C1 segment of cervical spinal cord (tissue), 14 donors: ENCODE measurements at regions not wholly inside any gene's neighbourhood (a gene's known extent, or its start where the extent isn't known, plus 50 kb on each side); places are given as distances from the start of the nearest gene placed in this dataset.

ENCODE experiments used
- DNase-seq, 14 donors: peaks; one replicate each; lab custom pipeline; 2025; lab: John Stamatoyannopoulos, UW

DNA sequence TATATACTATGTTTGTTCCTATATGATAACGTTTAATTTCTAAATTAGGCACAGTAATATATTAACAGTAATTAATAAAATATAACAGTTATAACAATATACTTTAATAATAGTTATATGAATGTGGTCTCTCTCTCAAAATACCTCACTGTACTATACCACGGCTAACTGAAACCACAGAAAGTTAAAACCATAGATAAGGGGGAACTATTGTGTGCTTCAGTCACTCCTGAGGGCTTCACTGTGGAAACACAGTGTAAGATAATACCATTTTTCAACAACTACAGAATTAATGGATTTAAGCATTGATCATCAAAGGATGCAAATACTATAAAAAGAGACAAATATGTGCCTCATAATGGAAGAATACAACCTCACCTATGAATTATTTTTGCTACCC lies 266.4 kb upstream of the RGS6 start:
- no peak for DNase-seq

DNA sequence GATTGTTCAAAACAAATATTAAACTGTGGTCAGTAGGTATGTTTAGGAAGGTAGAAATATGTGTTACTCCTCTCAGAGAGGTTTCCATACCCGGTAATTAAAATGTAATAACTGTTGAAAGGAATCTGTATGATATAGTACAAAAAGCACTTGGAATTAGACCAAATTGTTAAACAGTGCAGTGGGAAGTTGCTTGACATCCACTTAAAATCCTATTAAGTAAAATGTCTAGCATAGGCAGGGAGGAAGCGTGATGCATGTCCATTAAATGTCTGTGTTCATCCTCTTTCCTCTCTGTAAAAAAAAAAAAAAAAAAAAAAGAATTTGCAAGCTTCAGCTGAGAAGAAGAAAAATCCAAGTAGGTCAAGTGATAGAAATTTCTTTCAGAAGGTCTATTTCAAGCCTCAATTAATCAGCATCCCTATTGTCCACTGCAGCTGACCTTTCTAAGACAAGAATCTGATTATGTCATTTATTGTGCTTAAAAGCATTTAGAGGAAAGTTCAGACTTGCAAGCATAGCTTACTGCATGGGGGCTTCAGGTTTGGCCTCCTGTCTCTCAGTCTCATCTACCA lies 265.6 kb upstream of the RGS6 start:
- no peak for DNase-seq

DNA sequence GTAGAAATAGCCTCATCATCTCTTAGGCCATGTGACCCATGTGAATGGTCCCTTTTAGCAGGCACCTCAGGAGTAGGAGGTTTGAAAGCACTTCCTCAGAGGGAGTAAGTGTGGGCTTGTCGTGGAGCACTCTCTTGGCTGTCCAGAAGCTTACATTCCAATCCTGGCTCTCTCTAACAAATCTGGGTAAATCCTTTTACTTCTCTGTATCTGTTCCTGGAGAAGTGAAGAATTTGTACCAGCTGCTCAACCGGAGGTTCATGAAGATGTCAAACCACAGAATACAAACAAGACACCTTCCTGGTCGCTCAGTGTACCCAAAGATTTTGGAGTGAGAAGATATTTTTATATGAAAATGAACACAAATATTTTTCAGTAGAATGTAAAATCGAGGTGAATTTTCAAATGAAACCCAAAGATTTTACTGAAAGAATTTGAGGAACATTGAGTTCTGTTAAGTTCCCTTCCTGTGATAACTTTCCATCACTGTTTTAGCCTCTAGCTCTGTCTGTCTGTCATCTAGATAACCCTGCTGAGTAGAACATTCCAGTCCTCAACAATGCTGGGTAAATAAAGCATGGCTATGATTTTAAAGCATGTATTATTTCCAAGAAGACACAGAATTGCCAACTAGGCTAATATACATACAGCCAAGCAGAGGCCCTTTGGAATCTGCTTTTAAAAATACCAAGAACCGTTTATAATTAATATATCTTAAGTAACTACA lies 263.9 kb upstream of the RGS6 start:
- no peak for DNase-seq

DNA sequence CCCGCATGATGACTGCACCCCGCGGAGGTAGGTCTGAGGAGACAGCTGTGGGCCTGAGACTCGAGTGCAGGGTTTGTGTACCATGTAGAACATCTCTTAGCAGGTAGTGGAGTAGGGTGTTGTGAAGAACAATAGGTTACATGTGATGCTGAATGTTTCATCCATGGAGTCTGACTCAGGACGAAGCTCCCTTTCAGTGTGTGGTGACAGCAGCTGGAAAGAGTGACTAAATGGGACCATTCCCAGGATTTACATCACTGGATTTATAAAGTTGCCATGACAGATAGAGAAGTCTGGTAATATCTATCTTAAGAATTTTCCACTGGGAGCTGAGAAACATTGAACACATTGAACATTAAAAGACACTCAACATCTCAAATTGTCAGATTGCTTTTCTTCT lies 259.6 kb upstream of the RGS6 start:
- no peak for DNase-seq

DNA sequence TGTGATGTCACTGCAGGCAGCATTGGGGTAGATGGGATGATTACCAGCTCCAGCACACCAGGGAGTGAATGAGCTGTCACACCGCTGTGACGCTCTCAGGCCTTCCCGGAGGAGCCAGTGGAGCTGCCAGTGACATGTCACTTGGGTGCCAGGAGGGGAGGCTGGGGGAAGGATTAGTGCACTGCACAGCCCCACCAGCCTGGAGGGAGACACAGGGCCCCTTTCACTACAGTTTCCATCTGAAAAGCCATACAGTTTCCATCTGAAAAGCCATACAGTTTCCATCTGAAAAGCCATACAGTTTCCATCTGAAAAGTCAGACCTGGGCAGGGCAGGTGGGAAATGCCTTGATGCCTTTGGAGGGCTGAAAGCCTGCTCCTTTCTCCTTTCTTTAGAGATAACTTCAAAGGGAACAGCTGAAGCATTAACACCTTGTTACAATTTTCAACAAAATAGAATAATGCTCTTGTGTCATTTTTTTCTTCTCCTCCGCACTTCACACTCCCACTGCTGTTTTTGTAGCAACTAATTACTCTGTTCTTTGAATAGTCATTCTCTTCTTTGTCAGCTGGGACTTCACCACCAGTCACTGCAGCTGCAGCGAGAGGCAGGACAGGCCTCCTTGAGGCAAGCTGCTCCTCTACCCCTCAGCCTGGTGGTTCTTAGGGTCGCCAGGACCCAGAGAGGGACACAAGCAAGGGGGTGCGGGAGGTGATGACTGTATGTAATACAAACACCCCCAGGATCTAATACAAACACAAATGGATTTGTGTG lies 256.9 kb upstream of the RGS6 start:
- peak in 5 of 14 donors; percentile 10 to 80 (median 16) for DNase-seq

DNA sequence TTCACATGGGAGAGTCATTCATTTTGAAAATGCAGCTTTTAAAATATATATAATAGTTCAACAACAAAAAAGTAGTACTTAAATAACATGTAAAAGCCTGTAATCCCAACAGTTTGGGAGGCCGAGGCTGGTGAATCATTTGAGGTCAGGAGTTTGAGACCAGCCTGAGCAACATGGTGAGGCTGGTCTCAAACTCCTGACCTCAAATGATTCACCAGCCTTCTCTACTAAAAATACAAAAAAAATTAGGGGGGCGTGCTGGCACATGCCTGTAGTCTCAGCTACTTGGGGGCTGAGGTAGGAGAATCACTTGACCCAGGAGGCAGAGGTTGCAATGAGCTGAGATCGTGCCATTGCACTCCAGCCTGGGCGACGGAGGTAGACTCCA lies 256.3 kb upstream of the RGS6 start:
- DNase-seq: no peak

DNA sequence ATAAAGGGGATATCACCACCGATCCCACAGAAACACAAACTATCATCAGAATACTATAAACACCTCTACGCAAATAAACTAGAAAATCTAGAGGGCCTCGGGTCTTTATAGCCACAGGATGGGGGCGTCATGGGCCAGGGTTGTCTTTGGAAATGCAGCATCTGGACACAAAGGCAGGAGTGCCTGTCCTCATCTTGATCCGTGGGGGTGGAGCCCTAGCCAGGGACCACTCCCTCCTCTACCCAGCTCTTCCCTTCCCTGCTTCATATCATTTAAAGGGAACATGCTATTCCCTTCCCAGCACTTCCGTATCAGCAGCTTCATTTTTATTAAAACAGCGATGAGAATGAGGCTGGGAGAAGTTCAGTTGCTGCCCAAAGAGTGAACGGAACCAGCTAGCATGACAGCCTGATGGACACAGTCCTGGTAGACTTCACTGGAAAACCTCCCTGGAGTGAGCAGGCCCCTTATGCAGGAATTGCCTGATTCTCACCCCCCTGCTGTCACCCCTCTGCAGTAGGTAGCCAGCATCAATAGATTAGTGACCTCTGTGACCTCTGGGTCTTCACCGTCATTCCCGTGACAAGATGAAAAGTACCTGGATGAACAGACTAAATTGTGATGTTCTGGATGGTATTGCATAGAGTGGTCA lies 251.4 kb upstream of the RGS6 start:
- no peak for DNase-seq

DNA sequence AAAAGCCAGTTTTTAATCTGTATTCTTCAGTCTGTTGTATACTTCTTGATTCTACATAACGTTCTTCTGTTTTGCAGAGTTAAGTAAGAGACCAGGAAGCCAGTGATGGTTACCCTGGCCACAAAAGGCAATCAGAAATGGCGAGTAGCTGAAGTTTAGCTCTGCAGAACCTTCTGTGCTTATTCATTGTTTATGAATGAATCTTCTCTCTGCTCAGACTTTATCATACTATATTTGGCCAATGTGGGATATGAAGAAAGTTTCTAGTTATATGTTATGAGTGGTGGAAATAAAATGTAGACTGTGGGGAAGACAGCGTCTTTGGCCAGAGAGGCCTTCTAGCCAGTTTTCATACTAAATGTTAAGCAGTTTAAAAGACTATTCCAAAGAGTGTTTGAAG lies 249.9 kb upstream of the RGS6 start:
- no peak for DNase-seq

DNA sequence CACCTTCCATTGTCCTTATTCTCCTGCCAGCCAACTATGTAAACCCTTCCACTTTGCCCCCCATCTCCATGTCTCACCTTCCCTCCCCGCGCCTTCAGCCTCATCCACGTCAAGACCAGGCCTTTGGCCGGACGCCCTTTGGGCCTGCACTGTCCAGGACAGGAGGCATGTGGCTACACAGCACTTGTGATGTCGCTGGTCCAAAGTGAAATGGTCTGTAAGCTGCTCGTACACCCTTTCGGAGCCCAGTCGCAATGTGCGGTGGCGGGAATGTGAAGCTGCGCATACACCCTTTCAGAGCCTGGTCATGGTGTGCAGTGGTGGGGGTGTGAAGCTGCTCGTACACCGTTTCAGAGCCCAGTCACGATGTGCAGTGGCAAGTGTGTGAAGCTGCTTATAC lies 247.9 kb upstream of the RGS6 start:
- no peak for DNase-seq

DNA sequence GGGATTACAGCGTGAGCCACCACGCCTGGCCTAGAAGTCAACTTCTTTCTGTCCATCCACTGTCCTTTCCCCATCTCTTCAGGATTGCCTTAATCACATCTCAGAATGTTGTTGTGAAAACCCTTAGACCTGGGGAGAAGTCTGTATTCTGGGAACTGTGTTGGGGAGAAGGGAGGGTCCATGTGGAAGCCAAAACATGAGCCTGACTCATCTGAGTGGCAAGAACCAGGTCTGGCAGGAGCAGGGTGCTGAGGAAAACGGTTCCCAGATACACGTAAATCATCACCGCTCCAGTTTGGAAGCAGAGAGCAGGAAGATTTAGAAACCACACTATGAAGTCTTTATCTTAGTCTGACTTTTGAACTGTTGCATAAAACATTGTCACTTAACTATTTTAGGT lies 245.6 kb upstream of the RGS6 start:
- peak in 1 of 14 donors; percentile 37 for DNase-seq

DNA sequence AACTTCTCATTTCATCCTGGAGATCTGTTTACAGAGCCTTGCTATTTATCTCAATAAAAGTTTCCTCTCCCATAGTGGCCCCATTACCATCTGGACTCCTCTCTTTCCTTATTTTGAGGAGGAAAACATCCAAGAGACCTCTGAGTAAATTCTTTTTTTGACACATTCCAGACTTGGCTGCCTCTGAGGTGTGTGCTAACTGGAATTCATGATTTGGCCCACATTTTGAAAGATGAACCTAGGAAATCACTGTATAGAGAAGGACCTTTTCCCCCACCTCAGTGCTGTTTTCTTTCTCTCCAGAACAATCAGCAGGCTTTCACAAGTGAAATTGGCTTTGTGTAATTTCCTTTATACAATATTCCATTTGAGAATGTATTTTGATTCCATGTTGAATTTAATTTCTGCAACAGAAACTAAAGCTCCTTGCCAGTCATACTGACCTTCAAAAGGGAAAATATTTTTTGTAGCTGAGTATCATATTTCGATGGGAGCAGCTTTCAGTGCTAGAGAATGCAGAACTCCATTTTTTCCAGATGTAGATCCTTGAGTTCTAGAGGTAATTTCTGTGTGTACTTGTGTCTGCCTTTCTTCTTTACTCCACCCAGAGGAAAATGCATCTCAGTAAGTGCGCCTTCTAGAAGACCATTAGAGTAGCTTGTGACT lies 244.9 kb upstream of the RGS6 start:
- no peak for DNase-seq

DNA sequence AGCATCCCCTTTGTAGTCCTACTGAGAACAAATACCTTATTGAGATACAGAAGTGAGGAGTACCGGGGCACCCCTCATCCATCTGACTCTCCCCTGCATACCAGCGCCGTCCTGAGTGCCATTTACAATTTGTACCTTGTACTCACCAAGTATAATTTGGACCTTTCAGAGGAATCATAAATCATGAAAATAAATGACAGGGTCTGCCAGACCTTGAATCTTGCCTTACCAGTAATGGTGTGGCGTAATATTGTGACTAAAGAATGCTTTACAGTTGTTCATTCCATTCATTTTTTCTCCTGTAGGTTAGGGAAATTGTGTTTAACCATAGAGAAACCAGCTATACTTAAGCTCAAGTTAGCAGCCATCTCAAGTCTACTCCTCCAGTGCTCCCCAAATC lies 243.7 kb upstream of the RGS6 start:
- no peak for DNase-seq

DNA sequence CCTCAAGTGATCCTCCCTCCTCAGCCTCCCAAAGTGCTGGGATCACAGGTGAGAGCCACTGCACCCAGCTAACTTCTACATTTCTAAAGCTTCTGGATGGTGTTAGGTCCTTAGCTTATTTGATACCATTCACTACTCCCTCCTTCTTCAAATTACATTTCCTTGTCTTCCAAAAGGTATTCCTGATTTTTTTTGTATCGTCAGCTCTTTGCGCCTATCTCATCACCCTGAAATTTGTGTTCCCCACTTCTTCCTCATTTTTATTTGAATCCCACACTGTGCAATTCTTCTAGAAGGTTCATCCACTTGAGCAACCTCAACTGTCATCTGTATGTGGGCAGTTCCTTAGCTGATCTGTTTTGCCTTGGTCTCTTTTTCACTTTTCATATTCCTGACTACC lies 241.8 kb upstream of the RGS6 start:
- DNase-seq: no peak

DNA sequence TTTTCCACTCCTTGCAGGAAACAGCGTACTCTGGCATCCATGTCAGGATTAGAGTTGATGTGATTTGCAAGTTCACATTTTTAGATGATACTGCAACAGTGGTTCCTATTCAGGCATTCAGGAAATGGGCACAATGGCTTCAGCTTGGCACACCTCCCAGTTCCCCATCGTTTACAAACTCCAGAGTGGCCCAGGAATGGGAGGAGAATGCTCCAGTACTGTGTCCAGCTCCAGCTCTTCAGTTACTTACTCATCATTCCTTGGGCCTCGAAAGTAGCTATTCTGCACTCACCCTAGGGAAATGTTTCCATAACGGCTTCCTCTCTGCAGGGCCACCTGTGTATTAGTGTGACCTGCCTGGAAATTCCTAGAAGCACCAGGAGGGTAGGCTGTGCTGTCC lies 239.7 kb upstream of the RGS6 start:
- peak in 10 of 14 donors; percentile 6 to 69 (median 34) for DNase-seq

DNA sequence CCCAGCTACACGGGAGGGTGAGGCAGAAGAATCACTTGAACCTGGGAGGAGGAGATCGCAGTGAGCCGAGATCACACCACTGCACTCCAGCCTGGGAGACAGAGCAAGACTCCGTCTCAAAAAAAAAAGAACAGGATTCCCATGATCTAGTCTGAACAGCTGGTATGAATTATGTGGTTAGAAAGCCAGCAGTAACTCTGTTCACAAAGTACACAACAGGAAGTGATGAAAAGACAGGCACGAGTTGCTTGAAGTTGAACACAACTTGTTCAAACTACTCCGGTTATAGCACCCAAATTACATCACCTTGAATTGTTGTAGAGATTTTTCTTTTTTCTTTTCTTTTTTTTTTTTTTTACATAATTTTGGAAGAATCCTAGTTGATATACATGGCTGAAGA lies 238.8 kb upstream of the RGS6 start:
- DNase-seq: no peak

DNA sequence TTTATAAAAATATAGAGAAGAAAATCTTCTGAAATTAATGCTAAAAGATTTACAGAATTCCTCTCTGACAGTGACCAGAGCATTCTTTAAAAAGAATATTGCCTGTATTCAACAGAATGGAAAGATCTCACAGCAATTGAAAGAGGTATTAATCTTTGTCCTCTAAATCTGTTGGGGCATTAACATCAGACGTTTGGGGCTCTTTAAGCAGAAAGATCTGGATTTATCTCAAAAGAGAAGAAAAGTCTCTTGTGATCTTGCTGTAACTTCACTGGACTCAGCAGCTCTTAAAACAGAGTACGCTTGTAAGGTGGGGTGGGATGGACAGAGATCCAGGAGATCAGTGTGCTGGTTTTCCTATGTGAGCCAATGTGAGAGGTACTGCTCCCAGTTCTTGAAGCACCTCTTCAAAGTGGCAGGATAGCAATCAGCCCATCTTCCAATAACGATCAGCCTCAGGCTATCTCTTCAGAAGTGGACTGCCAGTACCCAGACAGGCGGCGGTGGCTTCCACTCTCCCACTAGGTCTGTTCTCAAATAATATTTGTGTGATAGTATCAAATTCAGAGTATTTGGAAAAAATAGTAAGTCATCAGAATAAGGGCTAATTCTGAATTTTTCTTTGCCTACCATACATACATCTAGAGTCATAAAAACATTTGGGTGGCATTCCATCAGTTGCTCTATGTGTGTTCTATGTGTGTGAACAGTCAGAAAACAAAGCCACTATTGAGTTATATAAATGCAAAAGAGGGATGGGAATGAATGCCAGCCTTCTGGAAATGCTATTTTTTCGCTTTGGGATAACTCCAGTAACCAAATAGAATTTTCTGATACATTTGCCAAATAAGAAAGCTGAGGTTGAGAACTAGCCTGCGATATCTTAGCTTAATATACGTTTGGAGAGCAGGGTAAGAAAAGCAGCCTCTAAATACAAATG lies 237.4 kb upstream of the RGS6 start:
- no peak for DNase-seq

DNA sequence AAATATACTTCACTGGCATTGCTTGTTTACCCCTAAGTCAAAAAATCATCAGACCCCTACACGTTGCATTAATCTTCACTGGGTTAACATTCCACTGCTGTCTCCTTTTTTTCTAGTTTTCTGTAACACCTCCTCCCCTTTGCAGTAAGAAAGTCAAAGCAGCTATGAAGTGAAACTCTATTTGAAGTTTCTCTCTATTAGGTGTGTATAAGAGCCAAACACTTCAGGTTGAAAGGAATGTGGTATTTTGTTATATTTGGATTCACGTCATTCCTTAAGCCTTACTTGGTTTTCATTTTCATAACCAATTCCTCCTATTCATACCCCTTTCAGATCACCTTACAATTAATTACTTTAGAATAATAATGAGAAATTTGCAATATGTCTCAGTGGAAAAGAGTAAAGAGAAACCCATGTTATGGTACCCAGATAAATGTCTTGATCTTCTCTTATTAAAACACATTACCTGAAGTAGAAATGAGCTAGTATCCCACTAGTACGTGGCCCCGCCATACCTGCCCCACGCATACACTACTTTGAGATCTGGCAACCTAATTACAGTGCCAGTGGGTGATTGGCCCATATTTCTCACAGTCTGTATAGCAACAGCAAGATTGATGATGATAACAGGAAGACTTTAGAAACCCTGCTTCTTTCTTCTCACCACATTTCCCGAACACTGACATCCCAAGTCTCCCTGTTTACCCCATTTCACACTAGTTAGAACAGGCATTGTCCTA lies 236.4 kb upstream of the RGS6 start:
- no peak for DNase-seq

DNA sequence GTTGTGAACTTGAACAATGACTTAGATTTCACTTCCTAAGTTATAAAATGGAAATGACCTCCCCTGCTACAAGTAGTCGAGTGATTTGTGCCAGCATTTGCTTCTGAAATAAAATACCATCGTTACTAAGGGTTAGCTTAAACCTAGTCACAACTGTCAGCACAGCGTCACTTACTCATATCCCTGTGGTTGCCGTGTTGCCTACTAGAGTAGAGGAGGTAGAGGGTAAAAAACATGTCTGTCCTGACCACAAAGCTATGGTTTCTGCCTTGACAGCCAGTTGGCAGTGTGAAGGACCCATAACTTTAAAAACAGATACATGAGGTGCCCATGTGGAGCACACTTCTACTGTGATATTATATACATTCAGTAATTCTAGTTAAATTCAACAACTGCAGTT lies 234.2 kb upstream of the RGS6 start:
- no peak for DNase-seq

DNA sequence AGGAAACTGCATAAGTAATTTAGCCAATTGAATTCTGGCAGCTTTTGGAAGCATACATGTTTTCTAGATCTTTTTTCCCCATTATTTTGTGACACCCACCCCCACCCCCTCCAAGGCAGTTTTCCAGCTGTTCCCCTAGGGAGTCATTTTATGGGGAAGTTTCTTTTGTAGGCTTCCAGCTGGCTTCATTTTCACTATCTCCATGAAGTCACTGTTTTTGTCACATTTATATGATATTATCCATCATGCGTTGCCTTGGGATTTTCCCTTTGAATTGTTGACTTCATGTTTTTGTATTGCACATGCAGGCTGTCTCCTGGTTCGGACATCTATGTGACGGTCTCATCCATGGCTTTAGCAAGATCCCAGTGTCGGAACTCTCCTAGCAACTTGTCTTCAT lies 233.6 kb upstream of the RGS6 start:
- no peak for DNase-seq

DNA sequence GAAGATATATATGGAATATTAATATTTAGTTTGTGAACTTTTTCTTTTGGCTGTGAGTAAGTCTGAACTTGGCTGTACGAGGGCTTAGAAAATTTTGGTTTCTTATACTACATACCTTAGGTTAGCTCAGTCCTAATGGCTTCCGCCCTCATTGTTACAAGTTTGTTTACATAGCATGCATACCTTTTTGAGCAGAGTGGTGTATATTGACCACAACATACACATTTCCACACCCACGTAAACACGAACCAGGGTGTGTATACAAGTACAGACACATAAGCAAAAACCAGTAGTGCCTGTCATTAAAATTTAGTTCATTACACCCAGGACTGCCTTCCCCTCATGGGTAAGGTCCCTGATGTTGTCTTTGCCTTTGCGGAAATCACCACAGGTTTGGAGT lies 230.2 kb upstream of the RGS6 start:
- no peak for DNase-seq
